ENCODE measurements at regions not wholly inside any gene's neighbourhood (a gene's known extent, or its start where the extent isn't known, plus 50 kb on each side); places are given as distances from the start of the nearest gene placed in this dataset.

DNA sequence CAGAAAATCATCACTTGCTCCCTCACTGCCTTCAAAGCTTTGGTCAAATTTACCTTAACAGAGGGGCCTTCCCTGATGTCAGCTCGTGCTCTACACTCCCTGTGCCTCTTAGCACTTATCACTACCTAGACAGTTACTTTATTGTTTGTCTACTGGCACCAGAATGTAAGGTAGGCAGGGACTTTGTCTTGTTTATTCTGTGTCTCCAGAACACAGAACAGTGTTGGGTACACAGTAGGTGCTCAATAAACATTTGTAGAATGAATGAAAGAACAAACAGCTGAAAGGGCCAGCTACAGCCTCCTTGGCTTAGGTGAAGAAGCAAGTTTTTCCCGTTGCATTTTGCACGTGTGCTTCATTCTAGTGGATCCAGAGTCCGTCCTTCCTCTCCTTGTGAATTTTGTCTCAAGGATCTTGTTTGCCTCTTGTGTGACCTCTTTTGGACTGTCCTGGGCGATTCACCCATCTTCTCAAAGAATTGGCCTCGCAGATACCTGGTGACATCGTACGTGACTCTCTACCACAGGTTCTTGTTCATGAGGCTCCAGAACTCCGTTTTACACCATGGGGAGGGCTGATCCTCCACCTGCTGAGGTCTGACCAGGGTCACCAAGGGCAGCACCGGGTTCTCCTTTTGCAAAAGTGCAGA, 84.2 kb upstream of the ARMC2 start:
- TF ChIP-seq, protein P1, sequence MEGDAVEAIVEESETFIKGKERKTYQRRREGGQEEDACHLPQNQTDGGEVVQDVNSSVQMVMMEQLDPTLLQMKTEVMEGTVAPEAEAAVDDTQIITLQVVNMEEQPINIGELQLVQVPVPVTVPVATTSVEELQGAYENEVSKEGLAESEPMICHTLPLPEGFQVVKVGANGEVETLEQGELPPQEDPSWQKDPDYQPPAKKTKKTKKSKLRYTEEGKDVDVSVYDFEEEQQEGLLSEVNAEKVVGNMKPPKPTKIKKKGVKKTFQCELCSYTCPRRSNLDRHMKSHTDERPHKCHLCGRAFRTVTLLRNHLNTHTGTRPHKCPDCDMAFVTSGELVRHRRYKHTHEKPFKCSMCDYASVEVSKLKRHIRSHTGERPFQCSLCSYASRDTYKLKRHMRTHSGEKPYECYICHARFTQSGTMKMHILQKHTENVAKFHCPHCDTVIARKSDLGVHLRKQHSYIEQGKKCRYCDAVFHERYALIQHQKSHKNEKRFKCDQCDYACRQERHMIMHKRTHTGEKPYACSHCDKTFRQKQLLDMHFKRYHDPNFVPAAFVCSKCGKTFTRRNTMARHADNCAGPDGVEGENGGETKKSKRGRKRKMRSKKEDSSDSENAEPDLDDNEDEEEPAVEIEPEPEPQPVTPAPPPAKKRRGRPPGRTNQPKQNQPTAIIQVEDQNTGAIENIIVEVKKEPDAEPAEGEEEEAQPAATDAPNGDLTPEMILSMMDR (IDR thresholded peaks at IDR 0.05) = no peak
- H3K4me3 ChIP-seq (ENCODE audit: low read depth in 1 of 2, low read length in 1 of 2) = no peak overlapping the region
- no peaks in the 10 kb centered on the region for H3K9me3 ChIP-seq
- no peaks in the 10 kb centered on the region for H3K36me3 ChIP-seq
- H3K27ac ChIP-seq = no peak overlapping the region
- no peaks in the 10 kb centered on the region for H3K4me1 ChIP-seq (ENCODE audit: control insufficient read depth in 1 of 2, insufficient read depth in 1 of 2, low read depth in 1 of 2, low read length in 1 of 2)
- H3K27me3 ChIP-seq = peaks cover 5% of the 10 kb centered on the region

DNA sequence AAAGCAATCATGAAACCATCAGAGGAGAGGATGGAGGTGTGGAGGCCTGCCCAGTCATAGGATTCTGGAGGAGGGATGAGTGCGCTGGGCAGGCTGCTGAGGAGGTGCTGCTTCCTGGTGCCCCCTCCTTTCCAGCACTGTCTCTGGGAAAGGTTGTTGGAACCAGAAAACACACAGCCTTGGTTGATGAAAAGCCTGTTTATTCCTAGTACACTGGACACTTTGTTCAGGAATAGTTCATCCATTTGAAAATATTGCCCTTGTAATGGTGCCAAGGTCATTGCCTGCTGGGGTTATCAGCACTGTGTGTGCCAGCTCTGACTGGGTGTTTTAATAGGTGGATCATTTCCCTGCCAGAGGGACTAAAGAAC, 83.7 kb upstream of the ARMC2 start:
- TF ChIP-seq, protein P1 (IDR thresholded peaks at IDR 0.05) = no peak
- Histone ChIP-seq H3K27ac (no peak overlapping the region), H3K27me3 (peaks cover 5% of the 10 kb centered on the region), H3K36me3 (no peaks in the 10 kb centered on the region), H3K4me1 (ENCODE audit: control insufficient read depth in 1 of 2, insufficient read depth in 1 of 2, low read depth in 1 of 2, low read length in 1 of 2) (no peaks in the 10 kb centered on the region), H3K9me3 (no peaks in the 10 kb centered on the region), H3K4me3 (ENCODE audit: low read depth in 1 of 2, low read length in 1 of 2) (no peak overlapping the region)

DNA sequence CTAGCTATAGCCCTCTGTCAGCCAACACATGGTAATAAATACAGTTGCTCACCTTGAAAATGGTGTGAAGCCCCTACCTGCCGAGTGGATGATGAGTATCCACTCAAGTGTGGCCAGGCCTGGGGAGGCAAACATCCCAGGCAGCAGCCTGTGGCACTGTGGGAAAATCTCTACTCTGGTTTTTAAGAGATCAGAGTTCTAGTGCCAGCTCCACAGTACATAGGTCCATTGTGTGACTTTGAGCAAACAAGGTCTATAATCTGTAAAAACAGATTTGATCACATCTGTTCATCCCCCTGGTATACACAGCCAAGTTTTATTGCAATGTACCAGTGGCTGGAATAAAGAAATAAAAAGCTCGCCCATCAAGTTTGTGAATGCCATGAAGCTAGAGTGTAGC, 82.7 kb upstream of the ARMC2 start:
- Histone ChIP-seq H3K4me1 (ENCODE audit: control insufficient read depth in 1 of 2, insufficient read depth in 1 of 2, low read depth in 1 of 2, low read length in 1 of 2) (no peaks in the 10 kb centered on the region), H3K27ac (no peak overlapping the region), H3K9me3 (no peaks in the 10 kb centered on the region), H3K36me3 (no peaks in the 10 kb centered on the region), H3K4me3 (ENCODE audit: low read depth in 1 of 2, low read length in 1 of 2) (no peak overlapping the region), H3K27me3 (peaks cover 5% of the 10 kb centered on the region)
- TF ChIP-seq, protein P1 (IDR thresholded peaks at IDR 0.05) = no peak

DNA sequence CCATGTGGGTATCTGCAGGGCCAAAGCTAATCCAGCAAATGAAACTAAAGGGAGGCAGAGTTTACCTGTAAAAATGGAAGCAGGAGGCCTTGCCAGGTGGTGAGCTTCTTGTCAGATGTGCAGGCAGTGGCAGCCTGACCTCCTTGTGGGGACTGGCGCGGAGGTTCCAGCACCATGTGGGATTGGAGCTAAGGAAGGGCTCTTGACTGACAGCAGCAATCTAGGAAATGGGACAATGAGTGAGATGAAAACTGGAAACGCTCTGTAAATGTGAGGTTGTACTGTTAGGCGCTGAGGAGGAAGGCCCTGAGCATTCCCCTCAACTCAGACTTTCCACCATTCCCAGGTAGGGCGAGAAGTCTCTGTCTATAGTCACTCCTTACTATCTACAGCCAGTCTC, 81.8 kb upstream of the ARMC2 start:
- Histone ChIP-seq H3K4me3 (ENCODE audit: low read depth in 1 of 2, low read length in 1 of 2) (no peak overlapping the region), H3K4me1 (ENCODE audit: control insufficient read depth in 1 of 2, insufficient read depth in 1 of 2, low read depth in 1 of 2, low read length in 1 of 2) (no peaks in the 10 kb centered on the region), H3K27me3 (peaks cover 5% of the 10 kb centered on the region), H3K9me3 (no peaks in the 10 kb centered on the region), H3K27ac (no peak overlapping the region), H3K36me3 (no peaks in the 10 kb centered on the region)
- TF ChIP-seq, protein P1 (IDR thresholded peaks at IDR 0.05) = no peak

DNA sequence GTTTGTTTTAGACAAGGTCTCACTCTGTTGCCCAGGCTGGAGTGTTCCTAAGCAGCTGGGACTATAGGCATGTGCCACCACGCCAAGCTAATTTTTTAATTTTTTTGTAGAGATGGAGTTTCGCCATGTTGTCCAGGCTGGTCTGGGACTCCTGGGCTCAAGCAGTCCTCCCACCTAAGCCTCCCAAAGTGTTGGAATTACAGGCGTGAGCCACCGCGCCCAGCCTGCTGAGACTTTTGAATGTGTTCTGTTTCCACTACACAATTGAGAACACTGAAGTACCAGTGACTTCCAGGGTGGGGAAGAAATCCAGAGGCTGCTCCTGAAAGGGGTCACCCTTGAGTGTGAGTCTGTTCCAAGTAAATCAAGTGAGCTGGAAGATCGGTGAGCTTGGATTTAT, 81.3 kb upstream of the ARMC2 start:
- no peaks in the 10 kb centered on the region for H3K4me1 ChIP-seq (ENCODE audit: control insufficient read depth in 1 of 2, insufficient read depth in 1 of 2, low read depth in 1 of 2, low read length in 1 of 2)
- H3K27ac ChIP-seq = no peak overlapping the region
- H3K4me3 ChIP-seq (ENCODE audit: low read depth in 1 of 2, low read length in 1 of 2) = no peak overlapping the region
- TF ChIP-seq, protein P1 (IDR thresholded peaks at IDR 0.05) = no peak
- peaks cover 5% of the 10 kb centered on the region for H3K27me3 ChIP-seq
- no peaks in the 10 kb centered on the region for H3K9me3 ChIP-seq
- H3K36me3 ChIP-seq = no peaks in the 10 kb centered on the region

Data from neutrophil (primary cell).